Suprapubic skin (tissue), 4 donors: ENCODE measurements at regions not wholly inside any gene's neighbourhood (a gene's known extent, or its start where the extent isn't known, plus 50 kb on each side); places are given as distances from the start of the nearest gene placed in this dataset.

Experiments
- DNase-seq, 2 donors: peaks; one replicate each; pipeline ENCODE4 v3.0.0-alpha.2; 2019; ENCODE audit warnings: low spot score in 2 of 2
- H3K27ac ChIP-seq: fragments of 200-600 bp; sonication (generic); one replicate; pipeline ENCODE4 v1.5.1; 2019
- H3K27me3 ChIP-seq: fragments of 200-600 bp; sonication (generic); one replicate; pipeline ENCODE4 v1.5.1; 2019
- H3K36me3 ChIP-seq: fragments of 200-600 bp; sonication (generic); one replicate; pipeline ENCODE4 v1.5.1; 2019
- H3K4me1 ChIP-seq: fragments of 200-600 bp; sonication (generic); one replicate; pipeline ENCODE4 v1.5.1; 2019
- H3K4me3 ChIP-seq: fragments of 200-600 bp; sonication (generic); one replicate; pipeline ENCODE4 v1.5.1; 2019; ENCODE audit warnings: mild to moderate bottlenecking
- H3K9me3 ChIP-seq: fragments of 200-600 bp; sonication (generic); one replicate; pipeline ENCODE4 v1.5.1; 2019
- EP300 ChIP-seq: sonication (generic); formaldehyde crosslinking; IDR thresholded peaks from one replicate; pipeline ENCODE4 v1.6.1; 2017; ENCODE audit warnings: antibody characterized with exemption
- POLR2A ChIP-seq, 2 donors: fragments of 450-650 bp; IDR thresholded peaks; one replicate each; pipeline ENCODE4 v1.6.1; 2017; ENCODE audit warnings: antibody characterized with exemption in 2 of 2, mild to moderate bottlenecking in 2 of 2, moderate library complexity in 2 of 2
- POLR2AphosphoS5 ChIP-seq, 3 donors: sonication (generic); formaldehyde crosslinking; IDR thresholded peaks; one replicate each; pipeline ENCODE4 v1.6.1; 2017; ENCODE audit warnings: antibody characterized with exemption in 3 of 3
- WGBS: methylation state at CpG from one replicate; pipeline ENCODE4 v1.1.5; 2018; 5-methylcytosine and 5-hydroxymethylcytosine counted together
- TF ChIP-seq, protein P1 (sequence below), 2 donors: fragments of 200-600 bp in 1 of 2; fragments of 450-650 bp in 1 of 2; sonication (generic) in 1 of 2; IDR thresholded peaks; one replicate each; pipeline ENCODE4 v1.5.1; 2016 to 2019; ENCODE audit warnings: antibody characterized with exemption in 2 of 2, mild to moderate bottlenecking in 1 of 2, moderate library complexity in 1 of 2

DNA sequence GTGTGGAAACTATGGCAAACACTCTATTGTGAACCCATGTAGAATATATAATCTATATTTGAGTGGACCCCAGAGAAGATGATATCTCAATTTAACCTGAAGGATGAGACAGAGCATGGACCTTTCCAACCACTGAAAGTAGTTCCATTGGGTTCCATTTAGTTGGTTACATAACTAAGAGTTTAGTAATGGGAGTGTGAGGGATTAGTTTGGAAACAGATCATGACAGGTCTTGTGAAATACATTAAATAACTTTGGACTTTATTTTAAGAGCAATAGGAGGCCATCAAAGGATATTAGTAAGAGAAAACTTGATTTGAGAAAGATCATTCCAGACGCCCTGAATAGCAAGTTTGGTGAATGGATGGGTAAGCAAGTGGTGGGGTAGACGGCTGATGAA is 487.2 kb upstream of the ROBO2 start:
- no peaks in the 10 kb centered on the region for H3K36me3 ChIP-seq
- H3K27ac ChIP-seq, result no peak overlapping the region
- H3K27me3 ChIP-seq, result peaks cover 3% of the 10 kb centered on the region
- no peaks in the 10 kb centered on the region for H3K4me1 ChIP-seq
- H3K9me3 ChIP-seq, result peaks cover 3% of the 10 kb centered on the region
- 73% methylated on average over 2 of the region's 2 CpGs for WGBS
- no peak for TF ChIP-seq POLR2A (IDR thresholded peaks at IDR 0.05)
- TF ChIP-seq, protein P1, sequence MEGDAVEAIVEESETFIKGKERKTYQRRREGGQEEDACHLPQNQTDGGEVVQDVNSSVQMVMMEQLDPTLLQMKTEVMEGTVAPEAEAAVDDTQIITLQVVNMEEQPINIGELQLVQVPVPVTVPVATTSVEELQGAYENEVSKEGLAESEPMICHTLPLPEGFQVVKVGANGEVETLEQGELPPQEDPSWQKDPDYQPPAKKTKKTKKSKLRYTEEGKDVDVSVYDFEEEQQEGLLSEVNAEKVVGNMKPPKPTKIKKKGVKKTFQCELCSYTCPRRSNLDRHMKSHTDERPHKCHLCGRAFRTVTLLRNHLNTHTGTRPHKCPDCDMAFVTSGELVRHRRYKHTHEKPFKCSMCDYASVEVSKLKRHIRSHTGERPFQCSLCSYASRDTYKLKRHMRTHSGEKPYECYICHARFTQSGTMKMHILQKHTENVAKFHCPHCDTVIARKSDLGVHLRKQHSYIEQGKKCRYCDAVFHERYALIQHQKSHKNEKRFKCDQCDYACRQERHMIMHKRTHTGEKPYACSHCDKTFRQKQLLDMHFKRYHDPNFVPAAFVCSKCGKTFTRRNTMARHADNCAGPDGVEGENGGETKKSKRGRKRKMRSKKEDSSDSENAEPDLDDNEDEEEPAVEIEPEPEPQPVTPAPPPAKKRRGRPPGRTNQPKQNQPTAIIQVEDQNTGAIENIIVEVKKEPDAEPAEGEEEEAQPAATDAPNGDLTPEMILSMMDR (IDR thresholded peaks at IDR 0.05), result no peak
- no peak for TF ChIP-seq EP300
- TF ChIP-seq POLR2AphosphoS5 (IDR thresholded peaks at IDR 0.05), result no peak
- DNase-seq, result no peak
- H3K4me3 ChIP-seq, result no peak overlapping the region

DNA sequence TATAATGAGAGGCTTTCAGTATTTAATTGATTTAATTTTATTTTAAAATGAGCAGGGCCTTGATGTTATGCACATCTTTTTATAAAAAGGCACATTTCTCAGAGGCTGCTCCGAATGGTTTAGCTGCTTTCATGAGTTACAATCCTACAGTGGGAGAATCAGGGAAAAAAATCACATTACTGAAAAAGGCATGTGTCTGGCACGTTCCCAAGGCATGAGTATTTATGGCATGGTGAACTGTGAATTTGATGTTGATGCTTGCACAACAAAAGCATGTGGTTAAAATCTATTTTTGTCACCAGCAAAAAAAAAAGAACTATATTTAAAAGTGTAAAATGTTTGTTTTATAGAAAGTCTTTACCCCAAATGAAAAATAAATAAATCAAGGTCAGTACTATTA is 485.2 kb upstream of the ROBO2 start:
- Histone ChIP-seq H3K4me3 (no peak overlapping the region), H3K4me1 (no peaks in the 10 kb centered on the region), H3K27ac (no peak overlapping the region), H3K27me3 (peaks cover 3% of the 10 kb centered on the region), H3K36me3 (no peaks in the 10 kb centered on the region), H3K9me3 (peaks cover 3% of the 10 kb centered on the region)
- no peak for DNase-seq
- 18% methylated on average over 2 of the region's 2 CpGs for WGBS
- TF ChIP-seq EP300 (no peak), POLR2AphosphoS5 (IDR thresholded peaks at IDR 0.05) (no peak), POLR2A (IDR thresholded peaks at IDR 0.05) (no peak)
- TF ChIP-seq, protein P1 (IDR thresholded peaks at IDR 0.05), result no peak

DNA sequence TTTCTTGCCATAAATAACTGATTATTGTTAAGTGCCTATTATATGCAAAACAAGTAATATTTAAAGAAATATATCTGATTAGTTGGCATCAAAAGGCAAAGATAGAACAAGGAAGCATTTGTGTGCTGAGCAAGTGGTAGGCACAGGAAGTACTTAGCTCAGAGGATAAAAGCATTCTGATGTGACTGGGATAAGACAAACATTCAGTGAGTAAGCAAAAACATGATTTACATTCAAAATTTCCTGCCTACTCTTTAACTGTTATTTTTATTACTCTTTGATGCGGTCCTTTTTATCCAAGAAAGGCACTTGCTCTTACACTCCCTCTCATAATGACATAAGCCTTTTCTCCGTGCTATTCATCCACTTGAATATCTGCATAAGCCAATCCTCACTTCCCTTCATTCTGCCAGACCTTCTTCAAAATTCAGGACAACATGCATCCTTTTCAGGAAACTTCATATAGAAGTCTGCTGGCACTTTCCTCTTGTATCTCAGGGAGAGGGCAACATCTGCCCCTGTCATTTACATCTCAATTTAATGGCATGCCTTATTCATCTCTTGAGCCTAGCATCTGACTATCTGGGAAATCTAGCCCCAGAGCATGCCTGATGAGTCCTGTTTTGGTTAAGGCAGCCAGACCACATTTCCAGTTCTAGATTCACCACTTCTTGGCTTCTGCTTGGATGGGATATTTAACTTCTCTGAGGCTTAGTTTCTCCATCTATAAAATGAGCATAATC is 478.2 kb upstream of the ROBO2 start:
- no peaks in the 10 kb centered on the region for H3K36me3 ChIP-seq
- H3K4me1 ChIP-seq, result no peaks in the 10 kb centered on the region
- WGBS, result 32% methylated on average over 2 of the region's 2 CpGs
- H3K27ac ChIP-seq, result no peak overlapping the region
- no peaks in the 10 kb centered on the region for H3K27me3 ChIP-seq
- no peak for TF ChIP-seq EP300
- TF ChIP-seq POLR2AphosphoS5 (IDR thresholded peaks at IDR 0.05), result no peak
- TF ChIP-seq, protein P1 (IDR thresholded peaks at IDR 0.05), result no peak
- H3K4me3 ChIP-seq, result no peak overlapping the region
- DNase-seq, result no peak
- H3K9me3 ChIP-seq, result no peaks in the 10 kb centered on the region

DNA sequence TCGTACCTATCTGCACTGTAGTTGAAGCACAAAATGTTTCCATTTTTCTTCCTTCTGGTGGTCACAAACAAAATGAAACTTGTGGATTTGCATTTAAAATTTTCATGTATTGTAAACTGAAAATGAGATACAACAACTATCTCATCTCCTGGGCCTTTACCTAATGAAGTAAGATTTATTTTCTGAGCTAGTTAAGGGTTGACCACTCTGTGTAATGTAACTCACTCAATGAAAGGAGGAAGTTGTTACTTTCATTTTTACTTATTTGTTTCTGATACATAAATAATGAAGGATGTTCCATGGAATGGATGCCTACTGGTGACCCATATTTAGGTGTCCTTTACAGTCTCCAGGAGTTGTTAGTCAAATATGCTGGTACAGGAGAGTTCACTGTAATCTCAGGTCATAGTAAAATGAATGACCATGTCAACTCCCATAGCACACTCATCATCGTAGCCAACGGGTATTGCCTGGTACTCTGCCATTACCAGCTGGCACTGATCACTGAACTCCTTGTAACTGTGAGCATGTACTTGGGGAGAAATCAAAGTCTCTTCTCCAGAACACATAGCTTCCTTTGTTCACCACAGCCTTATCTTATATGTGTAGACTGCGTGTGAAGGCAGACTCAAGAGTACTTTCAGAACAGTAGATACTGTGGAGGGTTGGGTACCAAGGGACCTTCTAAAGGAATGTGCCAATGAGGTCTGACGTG is 474.2 kb upstream of the ROBO2 start:
- Histone ChIP-seq H3K4me3 (no peak overlapping the region), H3K27ac (no peak overlapping the region), H3K4me1 (no peaks in the 10 kb centered on the region), H3K27me3 (no peaks in the 10 kb centered on the region), H3K36me3 (no peaks in the 10 kb centered on the region), H3K9me3 (no peaks in the 10 kb centered on the region)
- no peak for DNase-seq
- 74% methylated on average over 5 of the region's 5 CpGs for WGBS
- TF ChIP-seq POLR2AphosphoS5 (IDR thresholded peaks at IDR 0.05), result no peak
- TF ChIP-seq POLR2A (IDR thresholded peaks at IDR 0.05), result no peak
- TF ChIP-seq EP300, result no peak
- TF ChIP-seq, protein P1 (IDR thresholded peaks at IDR 0.05), result no peak

DNA sequence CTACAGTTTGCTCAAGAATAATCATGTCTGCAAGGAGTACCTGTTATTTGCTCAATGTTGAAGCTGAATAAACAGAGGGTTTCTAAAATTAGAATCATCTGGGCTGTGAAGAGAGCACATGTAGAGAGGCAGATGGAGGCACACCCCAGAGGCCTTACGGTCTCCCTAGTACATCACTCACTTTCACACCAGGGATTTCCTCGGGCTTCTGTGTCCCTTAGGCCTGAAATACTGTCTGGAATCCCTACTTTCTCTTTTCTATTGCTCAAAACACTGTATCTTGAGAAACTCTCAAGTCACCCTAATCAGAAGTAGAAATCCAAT is 473.7 kb upstream of the ROBO2 start:
- no peak overlapping the region for H3K27ac ChIP-seq
- H3K4me1 ChIP-seq, result no peaks in the 10 kb centered on the region
- no peaks in the 10 kb centered on the region for H3K27me3 ChIP-seq
- no peaks in the 10 kb centered on the region for H3K36me3 ChIP-seq
- H3K9me3 ChIP-seq, result no peaks in the 10 kb centered on the region
- no peak overlapping the region for H3K4me3 ChIP-seq
- TF ChIP-seq POLR2A (IDR thresholded peaks at IDR 0.05) (no peak), POLR2AphosphoS5 (IDR thresholded peaks at IDR 0.05) (no peak), EP300 (no peak)
- TF ChIP-seq, protein P1 (IDR thresholded peaks at IDR 0.05), result no peak
- no peak for DNase-seq
- 71% methylated on average over 2 of the region's 2 CpGs for WGBS
